HFFc6 (cell line): ENCODE measurements at regions not wholly inside any gene's neighbourhood (a gene's known extent, or its start where the extent isn't known, plus 50 kb on each side); places are given as distances from the start of the nearest gene placed in this dataset.

Source experiments
- DNase-seq: peaks from one replicate; pipeline ENCODE4 v3.0.0-alpha.2; 2018
- H3K27ac Mint-ChIP-seq: 2 replicates; pipeline ENCODE4 v1.8.0; 2020; ENCODE audit warnings: mild to moderate bottlenecking, mixed read lengths
- H3K27me3 Mint-ChIP-seq: 2 replicates; pipeline ENCODE4 v1.8.0; 2021; ENCODE audit warnings: mild to moderate bottlenecking, moderate library complexity, mixed read lengths; ENCODE audit not compliant: insufficient read depth
- H3K36me3 Mint-ChIP-seq: 2 replicates; pipeline ENCODE4 v1.8.0; 2021; ENCODE audit warnings: low read depth, mixed read lengths
- H3K4me1 Mint-ChIP-seq: 2 replicates; pipeline ENCODE4 v1.8.0; 2020; ENCODE audit warnings: low read depth, mixed read lengths
- H3K4me3 Mint-ChIP-seq: 2 replicates; pipeline ENCODE4 v1.8.0; 2020; ENCODE audit warnings: mild to moderate bottlenecking, moderate library complexity, mixed read lengths
- H3K9me3 Mint-ChIP-seq: 2 replicates; pipeline ENCODE4 v1.8.0; 2020; ENCODE audit warnings: mild to moderate bottlenecking, mixed read lengths
- TF ChIP-seq, protein P1 (sequence below): fragments of 200-600 bp; sonication (generic); IDR thresholded peaks from 2 replicates; pipeline ENCODE4 v1.5.0; 2021; ENCODE audit warnings: antibody characterized with exemption, mild to moderate bottlenecking

DNA sequence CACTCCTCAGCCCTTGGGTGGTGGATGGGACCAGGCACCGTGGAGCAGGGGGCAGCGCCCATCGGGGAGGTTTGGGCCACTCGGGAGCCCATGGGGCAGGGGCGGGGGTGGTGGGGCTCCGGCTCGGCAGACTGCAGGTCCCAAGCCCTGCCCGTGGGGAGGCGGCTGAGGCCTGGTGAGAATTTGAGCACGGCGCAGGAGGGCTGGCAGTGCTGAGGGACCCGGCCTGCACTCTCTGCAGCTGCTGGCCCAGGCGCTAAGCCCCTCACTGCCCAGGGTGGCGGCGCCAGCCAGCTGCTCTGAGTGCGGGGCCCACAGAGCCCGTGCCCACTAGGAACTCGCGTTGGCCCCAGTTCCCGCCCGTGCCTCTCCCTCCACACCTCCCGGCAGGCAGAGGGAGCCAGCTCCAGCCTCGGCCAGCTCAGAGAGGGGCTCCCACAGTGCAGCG lies 182.1 kb upstream of the OPRM1 start:
- H3K4me3 Mint-ChIP-seq = no peak overlapping the region
- TF ChIP-seq, protein P1, sequence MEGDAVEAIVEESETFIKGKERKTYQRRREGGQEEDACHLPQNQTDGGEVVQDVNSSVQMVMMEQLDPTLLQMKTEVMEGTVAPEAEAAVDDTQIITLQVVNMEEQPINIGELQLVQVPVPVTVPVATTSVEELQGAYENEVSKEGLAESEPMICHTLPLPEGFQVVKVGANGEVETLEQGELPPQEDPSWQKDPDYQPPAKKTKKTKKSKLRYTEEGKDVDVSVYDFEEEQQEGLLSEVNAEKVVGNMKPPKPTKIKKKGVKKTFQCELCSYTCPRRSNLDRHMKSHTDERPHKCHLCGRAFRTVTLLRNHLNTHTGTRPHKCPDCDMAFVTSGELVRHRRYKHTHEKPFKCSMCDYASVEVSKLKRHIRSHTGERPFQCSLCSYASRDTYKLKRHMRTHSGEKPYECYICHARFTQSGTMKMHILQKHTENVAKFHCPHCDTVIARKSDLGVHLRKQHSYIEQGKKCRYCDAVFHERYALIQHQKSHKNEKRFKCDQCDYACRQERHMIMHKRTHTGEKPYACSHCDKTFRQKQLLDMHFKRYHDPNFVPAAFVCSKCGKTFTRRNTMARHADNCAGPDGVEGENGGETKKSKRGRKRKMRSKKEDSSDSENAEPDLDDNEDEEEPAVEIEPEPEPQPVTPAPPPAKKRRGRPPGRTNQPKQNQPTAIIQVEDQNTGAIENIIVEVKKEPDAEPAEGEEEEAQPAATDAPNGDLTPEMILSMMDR = no peak
- peaks cover 25% of the 10 kb centered on the region for H3K9me3 Mint-ChIP-seq
- no peak overlapping the region for H3K27ac Mint-ChIP-seq
- H3K4me1 Mint-ChIP-seq = no peaks in the 10 kb centered on the region
- no peaks in the 10 kb centered on the region for H3K27me3 Mint-ChIP-seq
- no peaks in the 10 kb centered on the region; the same call in 1 of the 2 replicates for H3K36me3 Mint-ChIP-seq
- DNase-seq = no peak

DNA sequence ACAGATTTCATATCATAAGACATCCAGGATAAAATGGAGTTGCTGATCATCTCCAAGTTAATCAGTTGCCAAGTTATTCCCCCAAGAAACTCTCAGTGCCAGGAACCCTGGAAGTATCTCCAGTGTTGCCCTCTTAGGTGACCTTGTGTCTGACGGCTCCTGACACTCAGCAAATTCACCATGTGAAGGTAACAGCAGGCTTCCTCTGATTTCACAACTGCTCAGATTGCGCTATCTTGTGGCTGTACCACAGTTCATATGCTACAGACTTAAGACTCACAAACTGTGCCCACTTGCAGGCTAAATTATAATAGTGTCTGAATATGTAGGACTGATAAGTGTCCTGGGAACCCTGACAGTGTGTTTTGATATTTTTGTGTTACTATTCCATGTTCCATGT lies 186.6 kb upstream of the OPRM1 start:
- Mint-ChIP-seq H3K27ac (no peak overlapping the region), H3K4me1 (no peaks in the 10 kb centered on the region), H3K4me3 (no peak overlapping the region), H3K27me3 (no peaks in the 10 kb centered on the region), H3K36me3 (no peaks in the 10 kb centered on the region; the same call in 1 of the 2 replicates), H3K9me3 (peaks cover 29% of the 10 kb centered on the region)
- DNase-seq = no peak
- TF ChIP-seq, protein P1 = no peak

DNA sequence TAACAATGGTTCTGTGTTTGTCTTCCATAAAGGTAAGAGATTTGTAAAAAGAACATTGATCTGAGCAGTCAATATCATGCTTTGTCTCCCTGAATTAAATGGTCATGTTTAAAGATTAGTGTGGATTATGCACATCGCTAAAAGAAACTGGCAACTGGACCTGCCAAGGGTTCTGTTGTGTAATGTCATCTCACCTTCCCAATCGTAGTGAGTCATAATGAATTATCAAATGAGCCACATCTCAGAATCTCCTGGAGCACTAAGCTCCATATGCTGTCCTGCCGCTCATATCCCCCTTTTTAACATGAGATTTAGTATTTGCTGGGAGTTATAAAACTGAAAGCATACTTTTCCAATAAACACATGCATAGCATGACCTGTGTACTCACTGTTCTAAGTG lies 187.0 kb upstream of the OPRM1 start:
- Mint-ChIP-seq H3K27ac (no peak overlapping the region), H3K36me3 (no peaks in the 10 kb centered on the region; the same call in 1 of the 2 replicates), H3K27me3 (no peaks in the 10 kb centered on the region), H3K4me3 (no peak overlapping the region), H3K9me3 (peaks cover 34% of the 10 kb centered on the region), H3K4me1 (no peaks in the 10 kb centered on the region)
- no peak for DNase-seq
- TF ChIP-seq, protein P1 = no peak

DNA sequence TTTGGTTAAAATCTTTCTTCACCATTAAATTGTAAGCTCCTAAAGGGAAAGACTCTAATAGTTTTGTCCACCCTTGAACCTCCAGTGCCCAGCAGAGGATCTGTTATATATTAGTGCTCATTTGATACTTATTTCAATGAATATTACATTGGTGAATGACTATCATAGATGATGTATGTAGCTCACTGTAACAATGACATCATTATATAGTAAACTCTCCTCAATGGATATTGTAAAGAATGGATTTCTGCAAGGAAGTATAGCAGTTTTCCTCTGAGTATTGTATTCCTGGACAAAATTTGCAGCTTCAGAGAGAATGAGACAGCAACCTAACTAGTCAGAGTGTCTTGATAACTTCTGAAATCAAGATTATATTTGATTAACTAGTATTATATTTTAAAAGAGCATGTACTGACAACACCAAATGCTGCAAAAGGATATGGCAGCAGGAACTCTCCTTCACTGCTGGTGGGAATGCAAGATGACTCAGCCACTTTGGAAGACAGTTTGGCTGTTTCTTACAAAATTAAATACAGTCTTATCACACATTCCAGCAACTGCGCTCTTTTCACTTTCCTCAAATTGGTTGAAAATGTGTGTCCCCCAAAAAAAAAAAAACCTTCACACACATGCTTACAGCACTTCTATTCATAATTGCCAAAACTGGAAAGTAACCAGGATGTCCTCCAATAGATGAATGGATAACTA lies 189.8 kb upstream of the OPRM1 start:
- peaks cover 40% of the 10 kb centered on the region for H3K9me3 Mint-ChIP-seq
- no peak overlapping the region for H3K4me3 Mint-ChIP-seq
- no peaks in the 10 kb centered on the region for H3K4me1 Mint-ChIP-seq
- no peaks in the 10 kb centered on the region for H3K36me3 Mint-ChIP-seq
- TF ChIP-seq, protein P1 = no peak
- no peak overlapping the region for H3K27ac Mint-ChIP-seq
- H3K27me3 Mint-ChIP-seq = no peaks in the 10 kb centered on the region
- DNase-seq = no peak

DNA sequence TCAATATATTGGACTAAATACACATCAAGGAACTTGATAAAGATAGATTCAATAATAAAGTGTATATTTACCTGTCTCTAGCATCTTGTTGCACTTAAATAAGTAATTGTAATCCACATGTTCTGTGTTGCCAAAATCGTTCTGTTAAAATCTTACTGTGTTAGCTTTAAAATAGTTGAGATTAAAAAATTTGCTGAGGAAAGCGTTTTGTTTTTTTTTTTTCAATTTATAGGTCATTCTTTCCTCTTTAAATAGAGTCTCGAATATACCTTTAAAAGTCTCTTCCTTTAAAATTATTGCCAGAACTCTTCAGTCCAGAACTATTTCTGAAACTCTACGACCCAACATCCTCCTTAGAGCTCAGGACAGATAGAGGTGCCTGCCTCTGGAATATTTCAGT lies 195.6 kb upstream of the OPRM1 start:
- no peaks in the 10 kb centered on the region for H3K36me3 Mint-ChIP-seq
- peaks cover 61% of the 10 kb centered on the region for H3K9me3 Mint-ChIP-seq
- TF ChIP-seq, protein P1 = no peak
- no peak overlapping the region for H3K4me3 Mint-ChIP-seq
- no peak for DNase-seq
- H3K4me1 Mint-ChIP-seq = no peaks in the 10 kb centered on the region
- H3K27ac Mint-ChIP-seq = no peak overlapping the region
- no peaks in the 10 kb centered on the region for H3K27me3 Mint-ChIP-seq
